ENCODE measurements at regions not wholly inside any gene's neighbourhood (a gene's known extent, or its start where the extent isn't known, plus 50 kb on each side); places are given as distances from the start of the nearest gene placed in this dataset.

DNA sequence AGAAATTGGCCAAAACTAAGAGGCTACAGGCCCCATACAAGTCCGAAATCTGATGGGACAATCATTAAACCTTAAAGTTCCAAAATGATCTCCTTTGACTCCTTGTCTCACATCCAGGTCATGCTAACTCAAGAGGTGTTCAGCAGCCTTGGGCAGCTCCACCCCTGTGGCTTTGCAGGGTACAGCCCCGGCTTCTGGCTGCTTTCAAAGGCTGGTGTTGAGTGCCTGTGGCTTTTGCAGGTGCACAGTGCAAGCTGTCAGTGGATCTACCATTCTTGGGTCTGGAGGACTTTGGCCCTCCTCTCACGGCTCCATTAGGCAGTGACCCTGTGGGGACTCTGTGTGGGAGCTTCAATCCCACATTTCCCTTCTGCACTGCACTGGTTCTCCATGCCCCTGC is 329.1 kb upstream of the MAD2L1 start:
- no peak for DNase-seq
- Histone ChIP-seq H3K4me1 (no peaks in the 10 kb centered on the region), H3K27me3 (ENCODE audit: low read depth) (no peaks in the 10 kb centered on the region), H3K36me3 (no peaks in the 10 kb centered on the region), H3K27ac (replicated peaks) (no peak overlapping the region), H3K9me3 (replicated peaks) (no peaks in the 10 kb centered on the region), H3K4me3 (no peak overlapping the region)
- TF ChIP-seq, protein P1, sequence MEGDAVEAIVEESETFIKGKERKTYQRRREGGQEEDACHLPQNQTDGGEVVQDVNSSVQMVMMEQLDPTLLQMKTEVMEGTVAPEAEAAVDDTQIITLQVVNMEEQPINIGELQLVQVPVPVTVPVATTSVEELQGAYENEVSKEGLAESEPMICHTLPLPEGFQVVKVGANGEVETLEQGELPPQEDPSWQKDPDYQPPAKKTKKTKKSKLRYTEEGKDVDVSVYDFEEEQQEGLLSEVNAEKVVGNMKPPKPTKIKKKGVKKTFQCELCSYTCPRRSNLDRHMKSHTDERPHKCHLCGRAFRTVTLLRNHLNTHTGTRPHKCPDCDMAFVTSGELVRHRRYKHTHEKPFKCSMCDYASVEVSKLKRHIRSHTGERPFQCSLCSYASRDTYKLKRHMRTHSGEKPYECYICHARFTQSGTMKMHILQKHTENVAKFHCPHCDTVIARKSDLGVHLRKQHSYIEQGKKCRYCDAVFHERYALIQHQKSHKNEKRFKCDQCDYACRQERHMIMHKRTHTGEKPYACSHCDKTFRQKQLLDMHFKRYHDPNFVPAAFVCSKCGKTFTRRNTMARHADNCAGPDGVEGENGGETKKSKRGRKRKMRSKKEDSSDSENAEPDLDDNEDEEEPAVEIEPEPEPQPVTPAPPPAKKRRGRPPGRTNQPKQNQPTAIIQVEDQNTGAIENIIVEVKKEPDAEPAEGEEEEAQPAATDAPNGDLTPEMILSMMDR (IDR thresholded peaks at IDR 0.05; ENCODE audit: borderline replicate concordance), result no peak
- intact Hi-C loops (cut with micrococcal nuclease), result no loop called here

DNA sequence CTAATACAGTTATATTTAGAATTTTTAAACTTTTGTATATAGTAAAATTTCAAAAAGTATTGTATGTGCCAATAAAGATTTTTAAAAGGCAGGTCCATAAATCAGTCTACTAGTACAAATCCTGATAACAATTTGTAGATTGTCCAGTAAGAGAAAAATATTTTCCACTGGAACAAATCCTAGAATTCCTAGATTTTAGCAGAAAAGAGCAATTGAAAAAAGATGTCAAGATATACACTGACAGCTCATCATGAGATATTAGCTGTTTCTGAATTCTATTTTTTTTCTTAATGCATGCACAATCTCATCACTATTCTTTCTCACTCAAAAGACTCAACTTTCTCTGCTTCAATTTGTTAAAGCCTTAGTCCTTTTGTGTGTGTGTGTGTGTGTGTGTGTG is 289.2 kb upstream of the MAD2L1 start:
- TF ChIP-seq, protein P1 (IDR thresholded peaks at IDR 0.05; ENCODE audit: borderline replicate concordance), result no peak
- Histone ChIP-seq H3K4me1 (no peaks in the 10 kb centered on the region), H3K9me3 (replicated peaks) (no peaks in the 10 kb centered on the region), H3K27me3 (ENCODE audit: low read depth) (no peaks in the 10 kb centered on the region), H3K36me3 (no peaks in the 10 kb centered on the region), H3K4me3 (no peak overlapping the region), H3K27ac (replicated peaks) (no peak overlapping the region)
- no peak for DNase-seq
- intact Hi-C loops (cut with micrococcal nuclease), result no loop called here

- H3K27ac ChIP-seq (replicated peaks), result no peak overlapping the region
- intact Hi-C loops (cut with micrococcal nuclease), result no loop called here
- no peak overlapping the region for H3K4me3 ChIP-seq
- TF ChIP-seq, protein P1 (IDR thresholded peaks at IDR 0.05; ENCODE audit: borderline replicate concordance), result no peak
- H3K27me3 ChIP-seq (ENCODE audit: low read depth), result no peaks in the 10 kb centered on the region
- no peak for DNase-seq
- H3K4me1 ChIP-seq, result no peaks in the 10 kb centered on the region
- H3K36me3 ChIP-seq, result no peaks in the 10 kb centered on the region
- H3K9me3 ChIP-seq (replicated peaks), result no peaks in the 10 kb centered on the region
These were observed 287.7 kb upstream of the MAD2L1 start for GRCh38 chr4:120354381-120354780.

DNA sequence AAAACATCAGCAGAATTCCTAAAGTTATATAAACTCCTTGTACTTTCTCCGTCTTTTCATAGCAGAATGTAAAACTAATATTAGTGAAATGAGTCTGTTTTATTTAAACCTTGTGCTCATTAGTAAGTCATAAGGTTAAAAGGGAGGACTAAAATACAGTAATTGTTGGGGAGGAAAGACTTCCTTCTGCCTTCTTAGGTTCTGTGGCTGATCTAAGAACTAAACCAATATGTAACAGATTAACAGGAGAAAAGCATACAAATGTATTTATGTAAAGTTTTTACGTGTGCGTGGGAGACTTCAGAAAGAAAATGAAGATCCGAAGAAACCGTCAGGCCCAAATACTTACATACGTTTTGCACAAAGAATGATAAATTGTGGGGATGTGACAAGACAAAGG is 286.6 kb upstream of the MAD2L1 start:
- TF ChIP-seq, protein P1 (IDR thresholded peaks at IDR 0.05; ENCODE audit: borderline replicate concordance), result no peak
- intact Hi-C loops (cut with micrococcal nuclease), result no loop called here
- H3K4me1 ChIP-seq, result no peaks in the 10 kb centered on the region
- no peak overlapping the region for H3K4me3 ChIP-seq
- no peak overlapping the region for H3K27ac ChIP-seq (replicated peaks)
- no peaks in the 10 kb centered on the region for H3K27me3 ChIP-seq (ENCODE audit: low read depth)
- no peaks in the 10 kb centered on the region for H3K36me3 ChIP-seq
- H3K9me3 ChIP-seq (replicated peaks), result no peaks in the 10 kb centered on the region
- DNase-seq, result no peak

DNA sequence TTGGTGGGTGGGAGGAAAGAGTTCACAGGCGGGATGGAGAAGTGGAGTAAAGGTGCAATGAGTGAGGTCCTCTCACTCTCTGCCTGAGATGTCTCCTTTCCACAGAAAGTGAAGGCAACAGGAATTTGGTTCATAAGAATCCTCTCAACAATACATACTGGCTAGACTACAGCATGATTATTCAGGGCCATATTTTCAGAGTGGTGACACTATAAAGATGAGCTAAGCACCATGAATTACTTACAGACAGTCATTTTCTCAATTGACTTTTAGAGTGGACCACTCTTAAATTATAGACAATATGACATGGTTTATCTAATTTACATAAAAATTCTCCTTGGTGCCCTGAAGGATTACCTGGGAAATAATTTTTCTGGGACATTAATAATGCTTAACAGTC is 286.1 kb upstream of the MAD2L1 start:
- no peak for DNase-seq
- H3K27ac ChIP-seq (replicated peaks), result no peak overlapping the region
- H3K4me1 ChIP-seq, result no peaks in the 10 kb centered on the region
- H3K27me3 ChIP-seq (ENCODE audit: low read depth), result no peaks in the 10 kb centered on the region
- no peak overlapping the region for H3K4me3 ChIP-seq
- no peaks in the 10 kb centered on the region for H3K36me3 ChIP-seq
- intact Hi-C loops (cut with micrococcal nuclease), result no loop called here
- TF ChIP-seq, protein P1 (IDR thresholded peaks at IDR 0.05; ENCODE audit: borderline replicate concordance), result no peak
- H3K9me3 ChIP-seq (replicated peaks), result no peaks in the 10 kb centered on the region

DNA sequence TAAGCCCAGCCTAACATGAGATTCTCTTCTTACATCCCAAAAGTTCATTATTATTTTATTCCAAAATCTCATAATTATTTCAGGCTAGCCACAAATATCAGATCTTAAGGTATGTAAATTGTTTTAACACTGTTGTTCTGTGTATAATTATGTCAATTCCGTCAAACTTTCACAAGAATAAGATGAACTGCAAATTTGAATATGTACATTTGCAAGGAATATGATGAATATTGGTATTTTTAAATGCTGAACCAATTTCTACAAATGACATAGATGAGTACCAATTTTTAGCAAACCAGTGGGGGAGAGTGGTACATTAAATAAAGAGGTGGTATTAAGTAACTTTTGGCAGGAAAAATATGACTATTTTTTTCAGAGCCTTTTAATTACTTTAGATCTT is 282.3 kb upstream of the MAD2L1 start:
- H3K27me3 ChIP-seq (ENCODE audit: low read depth), result no peaks in the 10 kb centered on the region
- H3K4me1 ChIP-seq, result no peaks in the 10 kb centered on the region
- no peaks in the 10 kb centered on the region for H3K9me3 ChIP-seq (replicated peaks)
- H3K27ac ChIP-seq (replicated peaks), result no peak overlapping the region
- no peaks in the 10 kb centered on the region for H3K36me3 ChIP-seq
- no peak for DNase-seq
- TF ChIP-seq, protein P1 (IDR thresholded peaks at IDR 0.05; ENCODE audit: borderline replicate concordance), result no peak
- H3K4me3 ChIP-seq, result no peak overlapping the region
- intact Hi-C loops (cut with micrococcal nuclease), result no loop called here

Measured in left ventricle myocardium inferior (tissue), 1 donor.